Kidney (tissue), 13 donors: ENCODE measurements at regions not wholly inside any gene's neighbourhood (a gene's known extent, or its start where the extent isn't known, plus 50 kb on each side); places are given as distances from the start of the nearest gene placed in this dataset.
"Not testable (repeated sequence)": the region's sequence is repeated elsewhere in the genome, so short reads cannot be mapped to it uniquely, and the experiment has no call there.

ENCODE experiments used
- DNase-seq, 5 donors: peaks; one replicate each; pipeline ENCODE4 v3.0.0-alpha.2; 2013 to 2020
- FAIRE-seq: peaks from 2 replicates; lab custom pipeline; 2012; peaks lifted over from hg19 to GRCh38; lab: Jason Lieb, UNC
- H3K27ac ChIP-seq, 2 donors: one replicate each; pipeline ENCODE4 v1.7.0; 2013; ENCODE audit warnings: low read depth in 2 of 2, low read length in 2 of 2, inconsistent platforms in 1 of 2
- H3K27me3 ChIP-seq: one replicate; pipeline ENCODE4 v1.7.1; 2013; ENCODE audit warnings: low read length, inconsistent platforms; ENCODE audit not compliant: control insufficient read depth, insufficient read depth
- H3K36me3 ChIP-seq, 3 donors: one replicate each; pipeline versions ENCODE4 v1.7.0 to v1.7.1; 2013; ENCODE audit warnings: low read length in 3 of 3, control low read depth in 1 of 3, inconsistent platforms in 1 of 3; ENCODE audit not compliant: insufficient read depth in 3 of 3, control insufficient read depth in 2 of 3
- H3K4me1 ChIP-seq, 3 donors: one replicate each; pipeline versions ENCODE4 v1.7.0 to v1.7.1; 2013; ENCODE audit warnings: low read length in 3 of 3, inconsistent platforms in 1 of 3, low read depth in 1 of 3; ENCODE audit not compliant: control insufficient read depth in 2 of 3, insufficient read depth in 2 of 3
- H3K4me3 ChIP-seq, 3 donors: one replicate each; pipeline versions ENCODE4 v1.7.0 to v1.8.1; 2013; ENCODE audit warnings: low read length in 3 of 3, control low read depth in 1 of 3, inconsistent platforms in 1 of 3
- H3K9ac ChIP-seq, 3 donors: one replicate each; pipeline versions ENCODE4 v1.7.0 to v1.7.1; 2013; ENCODE audit warnings: low read length in 3 of 3, control low read depth in 1 of 3, inconsistent platforms in 1 of 3
- H3K9me3 ChIP-seq, 3 donors: one replicate each; pipeline versions ENCODE4 v1.7.0 to v1.7.1; 2013; ENCODE audit warnings: low read length in 3 of 3, control low read depth in 1 of 3, inconsistent platforms in 1 of 3; ENCODE audit not compliant: control insufficient read depth in 2 of 3, insufficient read depth in 1 of 3
- CTCF ChIP-seq: IDR thresholded peaks from 3 replicates; pipeline ENCODE4 v1.5.1; 2012; ENCODE audit warnings: mild to moderate bottlenecking, moderate library complexity, borderline replicate concordance; ENCODE audit not compliant: insufficient read depth; ENCODE audit errors: extremely low read depth
- intact Hi-C: fragments of 100-400 bp; cut with DNase I; formaldehyde crosslinking; loops from one replicate; pipeline ENCODE4 v1.11.1; 2022
- donor health status: control.
- donor health status: control.
- donor health status: control.
- donor health status: control.
- donor health status: control.
- donor health status: DM: yes; HTN: yes; CAD: no.
- donor health status: Normal renal cell carcinoma (clear cell type).

- Histone ChIP-seq H3K36me3 (no peaks in the 10 kb centered on the region), H3K9ac (no peak overlapping the region), H3K9me3 (no peaks in the 10 kb centered on the region), H3K27ac (no peak overlapping the region), H3K4me1 (no peaks in the 10 kb centered on the region), H3K4me3 (no peak overlapping the region), H3K27me3 (no peaks in the 10 kb centered on the region)
- FAIRE-seq (no peak), DNase-seq (peak in 2 of 5 donors; percentile 0 to 1)
- TF ChIP-seq CTCF: no peak
- intact Hi-C loops: no loop called here
Measured at GRCh38 chr5:19270153-19270552, 717.8 kb downstream of the CDH18 start.

- intact Hi-C loops: no loop called here
- no peaks in the 10 kb centered on the region for H3K4me1 ChIP-seq
- no peak for FAIRE-seq
- no peaks in the 10 kb centered on the region for H3K9me3 ChIP-seq
- H3K4me3 ChIP-seq: no peak overlapping the region
- H3K9ac ChIP-seq: no peak overlapping the region
- H3K27me3 ChIP-seq: no peaks in the 10 kb centered on the region
- no peaks in the 10 kb centered on the region for H3K36me3 ChIP-seq
- DNase-seq: no peak
- no peak for TF ChIP-seq CTCF
- no peak overlapping the region for H3K27ac ChIP-seq
Measured at GRCh38 chr5:19274578-19274977, 713.4 kb downstream of the CDH18 start.

- TF ChIP-seq CTCF: no peak
- Histone ChIP-seq H3K9me3 (no peaks in the 10 kb centered on the region), H3K9ac (no peak overlapping the region), H3K36me3 (no peaks in the 10 kb centered on the region), H3K4me1 (no peaks in the 10 kb centered on the region), H3K27me3 (no peaks in the 10 kb centered on the region), H3K27ac (no peak overlapping the region), H3K4me3 (no peak overlapping the region)
- DNase-seq (no peak), FAIRE-seq (no peak)
- intact Hi-C loops: no loop called here
Measured at GRCh38 chr5:19285286-19285685, 702.7 kb downstream of the CDH18 start.

GRCh38 chr5:19287548-19288277 lies 700.3 kb downstream of the CDH18 start:
- FAIRE-seq, H3K27ac ChIP-seq, H3K4me3 ChIP-seq, H3K27me3 ChIP-seq, H3K9me3 ChIP-seq, H3K9ac ChIP-seq, intact Hi-C loops, H3K4me1 ChIP-seq, H3K36me3 ChIP-seq: not testable (repeated sequence)
- peak in 1 of 5 donors; percentile 72 for DNase-seq

GRCh38 chr5:19288311-19288710 lies 699.7 kb downstream of the CDH18 start:
- DNase-seq, FAIRE-seq, H3K9ac ChIP-seq, H3K4me3 ChIP-seq, H3K36me3 ChIP-seq, H3K27me3 ChIP-seq, H3K27ac ChIP-seq, H3K9me3 ChIP-seq, intact Hi-C loops, H3K4me1 ChIP-seq: not testable (repeated sequence)
